PFSK-1 (cell line): ENCODE measurements at regions not wholly inside any gene's neighbourhood (a gene's known extent, or its start where the extent isn't known, plus 50 kb on each side); places are given as distances from the start of the nearest gene placed in this dataset.

Experiments used
- FOXP2 ChIP-seq: optimal IDR thresholded peaks from 2 replicates; pipeline ENCODE3; 2011; ENCODE audit warnings: borderline replicate concordance, control low read depth, inconsistent platforms; ENCODE audit not compliant: insufficient read depth; ENCODE audit errors: extremely low read length, extremely low read depth
- POLR2AphosphoS5 ChIP-seq: IDR thresholded peaks from 2 replicates; pipeline ENCODE4 v1.6.1; 2012; ENCODE audit warnings: low read depth, mild to moderate bottlenecking, control low read depth, low read length, moderate library complexity
- SIN3A ChIP-seq: IDR thresholded peaks from 2 replicates; pipeline ENCODE4 v1.6.1; 2012; ENCODE audit warnings: mild to moderate bottlenecking, low read length, moderate library complexity, borderline replicate concordance; ENCODE audit not compliant: insufficient read depth
- TAF1 ChIP-seq: IDR thresholded peaks from 2 replicates; pipeline ENCODE4 v1.6.1; 2012; ENCODE audit warnings: low read length, control low read depth, borderline replicate concordance; ENCODE audit not compliant: insufficient read depth
- TF ChIP-seq, protein P1 (sequence below), 2 experiments: IDR thresholded peaks; 2 replicates each; pipeline versions ENCODE4 v1.6.1 to v1.8.0; 2011 to 2012; ENCODE audit warnings: low read depth in 2 of 2, low read length in 2 of 2, control low read depth in 1 of 2, inconsistent platforms in 1 of 2, mild to moderate bottlenecking in 1 of 2, moderate library complexity in 1 of 2; ENCODE audit not compliant: insufficient read depth in 1 of 2

DNA sequence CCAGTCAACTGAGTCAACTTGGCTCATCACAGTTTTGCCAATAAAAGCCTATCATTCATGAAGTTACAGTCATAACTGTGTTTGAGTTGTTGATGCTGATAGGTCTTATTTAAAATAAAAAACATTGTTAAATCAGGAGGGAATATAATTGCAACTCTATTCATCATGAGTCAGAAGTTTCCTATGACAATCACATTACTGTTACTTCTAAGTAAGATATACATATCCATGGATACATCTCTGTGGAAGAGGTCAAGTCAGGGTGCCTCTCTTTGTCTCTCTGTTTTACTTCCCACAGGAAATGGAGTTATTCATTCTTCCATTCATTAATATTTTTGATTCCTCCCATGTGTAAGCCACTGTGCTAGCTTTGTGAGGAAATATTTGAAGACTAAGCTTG, 2015.4 kb upstream of the WWC1 start:
- TF ChIP-seq FOXP2 (no peak), SIN3A (no peak), TAF1 (no peak), POLR2AphosphoS5 (no peak)
- TF ChIP-seq, protein P1, sequence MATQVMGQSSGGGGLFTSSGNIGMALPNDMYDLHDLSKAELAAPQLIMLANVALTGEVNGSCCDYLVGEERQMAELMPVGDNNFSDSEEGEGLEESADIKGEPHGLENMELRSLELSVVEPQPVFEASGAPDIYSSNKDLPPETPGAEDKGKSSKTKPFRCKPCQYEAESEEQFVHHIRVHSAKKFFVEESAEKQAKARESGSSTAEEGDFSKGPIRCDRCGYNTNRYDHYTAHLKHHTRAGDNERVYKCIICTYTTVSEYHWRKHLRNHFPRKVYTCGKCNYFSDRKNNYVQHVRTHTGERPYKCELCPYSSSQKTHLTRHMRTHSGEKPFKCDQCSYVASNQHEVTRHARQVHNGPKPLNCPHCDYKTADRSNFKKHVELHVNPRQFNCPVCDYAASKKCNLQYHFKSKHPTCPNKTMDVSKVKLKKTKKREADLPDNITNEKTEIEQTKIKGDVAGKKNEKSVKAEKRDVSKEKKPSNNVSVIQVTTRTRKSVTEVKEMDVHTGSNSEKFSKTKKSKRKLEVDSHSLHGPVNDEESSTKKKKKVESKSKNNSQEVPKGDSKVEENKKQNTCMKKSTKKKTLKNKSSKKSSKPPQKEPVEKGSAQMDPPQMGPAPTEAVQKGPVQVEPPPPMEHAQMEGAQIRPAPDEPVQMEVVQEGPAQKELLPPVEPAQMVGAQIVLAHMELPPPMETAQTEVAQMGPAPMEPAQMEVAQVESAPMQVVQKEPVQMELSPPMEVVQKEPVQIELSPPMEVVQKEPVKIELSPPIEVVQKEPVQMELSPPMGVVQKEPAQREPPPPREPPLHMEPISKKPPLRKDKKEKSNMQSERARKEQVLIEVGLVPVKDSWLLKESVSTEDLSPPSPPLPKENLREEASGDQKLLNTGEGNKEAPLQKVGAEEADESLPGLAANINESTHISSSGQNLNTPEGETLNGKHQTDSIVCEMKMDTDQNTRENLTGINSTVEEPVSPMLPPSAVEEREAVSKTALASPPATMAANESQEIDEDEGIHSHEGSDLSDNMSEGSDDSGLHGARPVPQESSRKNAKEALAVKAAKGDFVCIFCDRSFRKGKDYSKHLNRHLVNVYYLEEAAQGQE (IDR thresholded peaks at IDR 0.05; ENCODE audit: insufficient read depth in 1 of 2, low read depth in 2 of 2, low read length in 2 of 2) = no peak

DNA sequence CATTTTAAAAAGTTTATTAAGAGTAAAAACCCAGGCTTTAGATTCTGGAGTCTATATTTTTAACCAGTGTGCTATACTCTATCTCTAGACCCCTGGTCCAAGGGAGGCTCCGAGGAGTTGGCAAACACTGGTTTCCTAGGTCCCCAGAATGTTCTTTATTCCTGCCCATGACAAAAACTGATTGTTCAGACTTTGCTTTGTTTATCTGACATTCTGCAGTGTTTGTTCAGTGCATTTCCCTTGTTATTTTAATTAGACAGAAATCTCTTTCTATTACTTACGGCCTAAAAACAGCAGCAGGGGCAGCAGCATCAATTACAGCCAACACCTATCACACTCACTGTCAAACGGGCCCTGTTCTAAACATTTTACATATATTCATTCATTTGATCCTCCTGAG, 2011.6 kb upstream of the WWC1 start:
- TF ChIP-seq FOXP2 = no peak
- TF ChIP-seq TAF1 = no peak
- no peak for TF ChIP-seq POLR2AphosphoS5
- TF ChIP-seq, protein P1 (IDR thresholded peaks at IDR 0.05; ENCODE audit: insufficient read depth in 1 of 2, low read depth in 2 of 2, low read length in 2 of 2) = no peak
- no peak for TF ChIP-seq SIN3A

DNA sequence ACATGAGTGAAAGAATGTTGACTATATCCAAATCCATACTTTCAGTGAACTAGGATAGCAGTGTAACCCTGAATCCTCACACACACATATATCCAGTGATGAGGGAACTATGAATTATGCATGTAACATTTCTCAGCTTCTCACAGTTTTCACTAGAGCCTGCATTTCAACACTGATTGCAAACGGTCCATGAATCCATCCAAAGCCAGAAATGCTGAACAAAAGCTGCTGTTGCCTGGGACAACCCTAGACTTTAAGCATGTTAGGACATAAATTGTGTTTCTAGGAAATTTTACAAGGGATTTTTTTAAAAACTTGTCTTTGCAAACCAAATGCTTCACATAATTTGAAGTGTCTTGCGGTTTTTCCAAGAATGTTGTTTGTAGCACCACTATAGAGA, 2010.0 kb upstream of the WWC1 start:
- TF ChIP-seq POLR2AphosphoS5 = no peak
- no peak for TF ChIP-seq SIN3A
- no peak for TF ChIP-seq FOXP2
- TF ChIP-seq, protein P1 (IDR thresholded peaks at IDR 0.05; ENCODE audit: insufficient read depth in 1 of 2, low read depth in 2 of 2, low read length in 2 of 2) = no peak
- no peak for TF ChIP-seq TAF1

DNA sequence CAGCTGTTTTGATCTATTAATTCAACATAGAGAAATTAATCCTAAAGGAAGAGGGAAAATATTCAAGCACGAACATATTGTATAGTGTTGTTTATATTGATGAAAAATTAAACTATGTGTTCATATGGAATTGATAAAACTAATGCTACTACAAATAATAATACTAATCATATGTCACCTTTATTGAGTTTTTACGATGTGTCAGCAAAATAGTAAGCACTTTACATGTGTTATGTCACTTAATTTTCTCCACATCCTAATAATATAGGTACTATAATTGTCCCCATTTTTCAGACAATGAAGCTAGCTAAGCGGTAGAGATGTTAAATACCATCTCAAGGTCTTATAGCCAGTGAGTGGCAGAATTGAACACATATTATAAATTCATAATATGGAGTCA, 2008.5 kb upstream of the WWC1 start:
- TF ChIP-seq POLR2AphosphoS5 = no peak
- no peak for TF ChIP-seq TAF1
- TF ChIP-seq FOXP2 = no peak
- TF ChIP-seq SIN3A = no peak
- TF ChIP-seq, protein P1 (IDR thresholded peaks at IDR 0.05; ENCODE audit: insufficient read depth in 1 of 2, low read depth in 2 of 2, low read length in 2 of 2) = no peak

DNA sequence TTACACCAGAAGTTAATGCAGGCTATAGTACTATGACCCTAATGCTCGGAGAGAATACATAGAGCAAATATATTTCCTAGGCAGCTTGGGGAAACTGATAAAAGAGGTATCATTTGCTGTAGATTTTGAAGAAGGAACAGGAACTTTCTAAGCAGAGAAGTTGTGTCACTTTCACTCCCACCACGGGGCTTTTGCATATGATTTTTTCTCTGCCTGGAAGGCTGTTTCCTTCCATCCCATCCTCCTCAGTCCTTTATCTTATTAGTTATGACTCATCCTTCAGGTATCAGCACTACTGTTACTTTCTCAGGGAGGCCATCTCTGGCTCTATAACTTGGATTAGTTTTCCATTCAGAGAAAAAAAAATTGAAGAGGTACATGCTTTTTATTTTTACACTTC, 2006.1 kb upstream of the WWC1 start:
- TF ChIP-seq FOXP2 = no peak
- no peak for TF ChIP-seq SIN3A
- no peak for TF ChIP-seq TAF1
- no peak for TF ChIP-seq POLR2AphosphoS5
